ENCODE measurements at regions not wholly inside any gene's neighbourhood (a gene's known extent, or its start where the extent isn't known, plus 50 kb on each side); places are given as distances from the start of the nearest gene placed in this dataset.

GRCh38 chr6:84583784-84584183 is 180.6 kb downstream of the TBX18 start:
- H3K27ac ChIP-seq, result no peak overlapping the region
- H3K4me3 ChIP-seq, result no peak overlapping the region
- peak in 1 of 2 donors; percentile 8 for DNase-seq (ENCODE audit: low read depth in 1 of 2, low spot score in 1 of 2)
- peaks cover 11% of the 10 kb centered on the region for H3K4me1 ChIP-seq (ENCODE audit: low read depth)
- no peaks in the 10 kb centered on the region for H3K36me3 ChIP-seq
- no peaks in the 10 kb centered on the region for H3K9me3 ChIP-seq (ENCODE audit: low read depth)
- TF ChIP-seq CTCF (IDR thresholded peaks at IDR 0.05; ENCODE audit: low read depth, low read length), result no peak
- H3K27me3 ChIP-seq, result no peaks in the 10 kb centered on the region

GRCh38 chr6:84582997-84583396 is 181.4 kb downstream of the TBX18 start:
- DNase-seq (ENCODE audit: low read depth in 1 of 2, low spot score in 1 of 2), result peak in 1 of 2 donors; percentile 16
- Histone ChIP-seq H3K27ac (no peak overlapping the region), H3K36me3 (no peaks in the 10 kb centered on the region), H3K27me3 (no peaks in the 10 kb centered on the region), H3K9me3 (ENCODE audit: low read depth) (no peaks in the 10 kb centered on the region), H3K4me1 (ENCODE audit: low read depth) (peaks cover 11% of the 10 kb centered on the region), H3K4me3 (no peak overlapping the region)
- no peak for TF ChIP-seq CTCF (IDR thresholded peaks at IDR 0.05; ENCODE audit: low read depth, low read length)

GRCh38 chr6:84581494-84582259 is 182.7 kb downstream of the TBX18 start:
- no peak for TF ChIP-seq CTCF (IDR thresholded peaks at IDR 0.05; ENCODE audit: low read depth, low read length)
- H3K4me3 ChIP-seq, result no peak overlapping the region
- H3K4me1 ChIP-seq (ENCODE audit: low read depth), result peaks cover 11% of the 10 kb centered on the region
- no peaks in the 10 kb centered on the region for H3K36me3 ChIP-seq
- H3K27ac ChIP-seq, result no peak overlapping the region
- peak in 1 of 2 donors; percentile 82 for DNase-seq (ENCODE audit: low read depth in 1 of 2, low spot score in 1 of 2)
- H3K9me3 ChIP-seq (ENCODE audit: low read depth), result no peaks in the 10 kb centered on the region
- no peaks in the 10 kb centered on the region for H3K27me3 ChIP-seq

GRCh38 chr6:84579404-84579803 is 185.0 kb downstream of the TBX18 start:
- no peak for DNase-seq (ENCODE audit: low read depth in 1 of 2, low spot score in 1 of 2)
- H3K4me3 ChIP-seq, result no peak overlapping the region
- peaks cover 11% of the 10 kb centered on the region for H3K4me1 ChIP-seq (ENCODE audit: low read depth)
- no peaks in the 10 kb centered on the region for H3K9me3 ChIP-seq (ENCODE audit: low read depth)
- TF ChIP-seq CTCF (IDR thresholded peaks at IDR 0.05; ENCODE audit: low read depth, low read length), result no peak
- H3K27me3 ChIP-seq, result no peaks in the 10 kb centered on the region
- H3K36me3 ChIP-seq, result no peaks in the 10 kb centered on the region
- H3K27ac ChIP-seq, result no peak overlapping the region

- H3K4me1 ChIP-seq (ENCODE audit: low read depth), result no peaks in the 10 kb centered on the region
- H3K27ac ChIP-seq, result no peak overlapping the region
These were observed 188.4 kb downstream of the TBX18 start for GRCh38 chr6:84576029-84576428.

More at GRCh38 chr6:84576029-84576428, 188.4 kb downstream of the TBX18 start:
- Histone ChIP-seq H3K27me3 (no peaks in the 10 kb centered on the region), H3K36me3 (no peaks in the 10 kb centered on the region), H3K4me3 (no peak overlapping the region), H3K9me3 (ENCODE audit: low read depth) (no peaks in the 10 kb centered on the region)
- TF ChIP-seq CTCF (IDR thresholded peaks at IDR 0.05; ENCODE audit: low read depth, low read length), result no peak
- no peak for DNase-seq (ENCODE audit: low read depth in 1 of 2, low spot score in 1 of 2)

Data from cardiac muscle cell (in vitro differentiated cells and primary cell).